HG03159 (cell line): ENCODE measurements at regions not wholly inside any gene's neighbourhood (a gene's known extent, or its start where the extent isn't known, plus 50 kb on each side); places are given as distances from the start of the nearest gene placed in this dataset.

Experiments
- ATAC-seq: cut with Tn5 transposase; IDR thresholded peaks from one replicate; pipeline ENCODE4 v1.9.1; 2021; ENCODE audit warnings: mild to moderate bottlenecking, moderate library complexity; ENCODE audit not compliant: unreplicated experiment

DNA sequence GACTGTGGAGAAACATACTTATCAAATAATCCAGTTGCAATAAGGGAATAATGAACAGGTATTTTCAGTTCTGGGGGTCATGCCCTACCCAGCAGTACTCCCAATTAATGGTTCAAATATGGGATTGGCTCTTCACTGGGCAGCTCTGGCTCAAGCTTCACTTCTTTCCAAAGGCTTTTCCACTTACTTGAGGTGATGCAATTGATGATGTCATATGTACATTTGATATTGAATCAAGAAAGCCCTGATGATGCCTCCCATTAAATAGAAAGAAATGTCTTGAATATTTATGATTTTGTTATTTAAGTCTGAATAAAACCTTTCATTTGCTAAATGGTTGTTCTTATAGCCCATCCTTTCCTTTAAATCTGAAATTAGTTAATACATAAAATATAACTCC, 789.9 kb downstream of the USP25 start:
- no peak for ATAC-seq

DNA sequence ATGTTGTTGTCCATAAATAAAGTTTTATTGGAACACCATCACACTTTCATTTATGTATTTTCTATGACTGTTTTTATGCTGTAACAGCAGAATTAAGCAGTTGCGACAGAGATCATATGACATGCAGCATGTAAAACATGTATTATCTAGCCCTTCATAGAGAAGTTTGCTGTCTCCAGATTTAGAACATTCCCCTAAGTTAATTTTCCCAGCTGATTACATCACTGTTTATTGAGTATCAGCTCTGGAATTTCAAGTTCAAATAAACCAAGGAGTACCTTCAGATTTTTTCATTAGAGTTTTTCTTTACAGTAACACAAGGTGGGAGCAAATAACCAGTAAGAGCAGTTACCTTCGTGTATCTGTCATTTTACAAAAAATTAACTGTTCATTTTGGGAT, 792.8 kb downstream of the USP25 start:
- no peak for ATAC-seq

DNA sequence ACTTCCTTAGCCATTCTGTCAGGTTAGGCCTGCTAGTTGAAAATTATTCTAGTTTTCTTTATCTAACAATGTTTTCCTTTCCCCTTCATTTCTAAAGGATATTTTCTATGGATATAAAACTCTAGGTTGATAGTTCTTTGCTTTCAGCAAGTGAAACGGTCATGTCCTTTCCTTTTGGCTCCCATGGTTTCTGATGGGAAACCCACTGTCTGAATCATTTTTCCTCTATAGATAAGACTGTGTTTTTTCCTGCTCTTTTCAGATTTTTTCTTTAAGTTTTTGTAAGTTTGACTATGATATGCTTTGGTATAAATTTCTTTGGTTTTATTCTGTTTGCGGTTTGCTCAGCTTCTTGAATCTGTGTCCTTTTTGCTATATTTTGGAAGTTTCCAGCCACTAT, 800.9 kb downstream of the USP25 start:
- no peak for ATAC-seq

GRCh38 chr21:16532840-16533239, 803.1 kb downstream of the USP25 start:
- ATAC-seq = no peak

DNA sequence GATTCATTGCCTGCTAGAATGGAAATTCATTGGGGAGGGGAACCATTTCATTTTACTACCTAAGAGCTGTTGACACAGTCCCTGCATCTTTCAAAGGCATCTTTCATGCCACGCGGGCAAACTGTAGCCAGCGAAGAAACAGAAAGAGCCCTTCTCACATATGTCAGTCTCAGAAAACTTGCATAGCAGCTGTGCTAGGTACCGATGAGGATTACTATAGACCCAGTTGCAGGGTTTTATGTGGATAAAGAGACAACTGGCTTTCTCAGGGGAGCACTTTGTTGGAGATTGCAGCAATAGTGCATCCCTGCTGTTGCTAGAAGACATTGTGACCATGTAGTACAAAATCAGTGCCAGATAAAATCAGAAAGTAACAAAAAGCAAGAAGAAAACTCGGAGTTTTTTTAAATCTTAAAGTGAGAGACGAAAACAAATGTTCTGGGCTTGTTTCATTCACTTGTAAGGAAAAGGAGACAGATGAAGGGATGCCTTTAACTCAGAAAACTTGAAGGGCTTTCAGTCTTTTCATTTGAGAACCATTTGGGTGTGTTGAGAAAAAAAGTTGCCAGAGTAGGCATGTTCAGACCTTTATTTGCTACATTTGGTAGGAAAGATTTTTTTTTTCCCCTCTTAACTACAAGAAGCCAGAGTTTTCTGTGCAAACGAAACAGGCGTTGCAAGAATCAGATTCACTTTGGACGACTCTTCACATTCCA, 804.1 kb downstream of the USP25 start:
- no peak for ATAC-seq

DNA sequence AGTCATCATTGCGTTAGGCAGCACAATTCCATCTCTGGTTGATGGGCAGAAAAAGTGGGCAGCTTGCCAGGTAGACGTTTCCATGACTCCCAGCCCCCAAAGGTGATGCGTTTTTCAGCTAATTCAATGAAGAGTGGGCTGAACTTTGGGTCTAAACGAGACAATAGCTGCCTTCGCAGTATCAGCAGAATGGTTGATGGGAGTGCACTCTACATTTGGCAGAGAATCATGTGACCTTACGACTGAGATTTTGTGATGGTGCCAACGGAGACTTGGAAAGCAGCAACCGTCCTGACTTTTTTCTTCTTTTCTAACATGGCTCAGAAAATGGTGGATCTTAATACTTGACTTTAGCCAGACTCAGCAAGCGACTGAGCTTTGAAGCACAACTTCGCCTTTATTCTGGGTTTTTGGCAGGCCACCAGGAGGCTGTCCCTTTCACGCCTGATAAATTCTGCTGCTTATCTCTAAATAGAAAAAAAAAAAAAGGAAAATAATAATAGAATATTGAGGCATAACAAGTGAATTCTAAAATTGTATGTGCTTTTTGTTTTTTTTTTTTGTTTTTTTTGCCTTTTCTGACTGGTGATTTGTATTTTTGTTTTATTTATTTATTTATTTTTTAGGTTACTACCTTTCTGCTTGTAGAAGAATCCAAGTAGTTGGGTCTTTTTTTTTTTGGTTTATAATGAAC, 804.8 kb downstream of the USP25 start:
- no peak for ATAC-seq

DNA sequence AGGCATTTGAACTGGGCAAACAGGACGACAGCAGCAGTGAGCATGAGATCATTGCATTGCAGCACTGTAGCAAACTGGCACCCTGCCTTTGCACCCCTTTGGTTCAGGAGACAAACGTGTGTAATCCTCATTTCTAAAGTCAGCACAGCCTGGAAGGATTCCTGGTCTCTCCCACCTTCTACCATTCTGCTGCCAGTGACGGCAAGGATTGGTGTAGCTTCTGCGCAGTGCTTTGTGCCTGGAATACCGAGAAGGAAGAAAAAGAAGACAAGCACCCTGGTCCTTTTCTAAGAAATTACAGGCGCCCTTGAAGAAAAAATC, 805.3 kb downstream of the USP25 start:
- ATAC-seq = no peak

GRCh38 chr21:16535626-16536025, 805.8 kb downstream of the USP25 start:
- no peak for ATAC-seq

- ATAC-seq = no peak
These were observed 806.4 kb downstream of the USP25 start for GRCh38 chr21:16536140-16536539.

- ATAC-seq = no peak
These were observed 807.1 kb downstream of the USP25 start for GRCh38 chr21:16536643-16537434.

- no peak for ATAC-seq
These were observed 807.7 kb downstream of the USP25 start for GRCh38 chr21:16537501-16537900.

- no peak for ATAC-seq
These were observed 808.6 kb downstream of the USP25 start for GRCh38 chr21:16538405-16538804.

DNA sequence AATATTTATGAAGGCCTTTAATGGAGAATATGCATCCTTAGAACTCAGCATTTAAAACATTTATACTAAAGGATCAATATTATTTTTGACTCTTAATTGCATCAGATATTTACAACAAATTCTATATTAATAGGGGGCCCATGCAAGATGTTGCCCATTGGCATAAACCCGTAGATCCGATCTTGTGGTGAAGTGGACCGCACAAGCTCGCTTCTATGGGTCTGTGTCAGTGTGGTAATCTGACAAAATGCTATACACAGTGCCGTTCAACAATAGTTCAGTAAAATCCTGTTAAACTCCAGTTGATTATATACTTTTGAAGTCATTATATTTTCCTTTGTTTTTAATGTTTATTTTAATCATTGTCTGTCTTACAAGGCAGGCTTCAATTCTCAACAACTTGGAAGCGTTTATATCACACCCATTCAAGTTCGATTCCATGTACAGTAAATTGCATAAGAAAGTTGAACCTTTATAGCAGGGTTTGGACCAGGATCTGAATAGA, 809.2 kb downstream of the USP25 start:
- ATAC-seq = no peak

DNA sequence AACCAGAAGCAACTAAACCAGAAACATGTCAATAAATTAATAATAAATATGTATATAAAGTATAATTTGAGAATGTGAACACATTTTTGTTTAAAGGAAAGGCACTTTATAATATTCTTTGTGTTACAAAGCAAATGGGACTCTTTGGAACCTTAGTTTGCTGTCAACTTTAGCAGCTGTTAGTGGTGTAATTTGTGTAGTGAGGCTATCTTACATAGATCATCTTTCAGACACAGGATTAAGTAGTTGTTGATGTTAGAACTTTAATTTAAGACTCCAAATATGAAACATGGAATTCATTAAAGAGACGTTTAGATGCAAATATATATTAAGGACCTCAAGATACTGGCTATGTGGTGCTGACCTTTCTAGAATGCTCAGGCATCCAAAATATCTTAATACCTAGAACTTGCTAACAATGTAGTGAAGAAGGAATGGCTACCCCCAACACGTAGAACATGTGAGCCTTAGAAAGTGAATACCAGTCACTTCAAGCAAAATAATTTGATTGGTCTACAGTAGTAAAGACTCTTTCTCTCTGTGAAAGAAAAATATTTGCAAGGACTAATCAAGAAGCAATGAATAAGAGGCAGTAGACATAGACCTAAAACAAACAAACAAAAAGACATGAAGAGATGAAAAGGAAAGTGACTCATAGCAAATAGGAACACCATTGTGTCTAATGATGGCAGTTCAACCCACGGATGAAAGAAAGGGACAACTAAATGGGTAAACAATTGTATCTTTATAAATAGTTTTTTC, 811.4 kb downstream of the USP25 start:
- ATAC-seq = no peak

GRCh38 chr21:16550118-16550517, 820.3 kb downstream of the USP25 start:
- no peak for ATAC-seq

GRCh38 chr21:16550917-16551741, 821.3 kb downstream of the USP25 start:
- no peak for ATAC-seq

DNA sequence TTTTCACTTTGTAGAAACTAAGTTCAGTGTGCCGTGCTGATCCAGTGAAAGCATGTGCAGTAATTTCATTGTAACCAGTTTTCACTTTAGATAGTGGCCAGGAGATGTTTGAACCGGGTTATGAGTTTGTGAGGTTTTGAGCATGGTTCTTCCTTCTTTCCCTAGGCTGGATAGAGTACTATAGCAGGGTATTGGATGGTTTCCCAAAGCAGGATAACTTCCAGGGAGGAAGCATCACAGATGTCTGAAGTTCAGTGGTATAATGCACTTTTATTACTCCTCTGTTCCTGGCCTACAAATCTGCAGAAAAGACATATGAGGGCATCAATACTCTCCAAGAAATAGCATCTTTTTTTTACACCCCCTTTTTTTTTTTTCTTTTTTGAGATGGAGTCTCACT, 823.1 kb downstream of the USP25 start:
- no peak for ATAC-seq

DNA sequence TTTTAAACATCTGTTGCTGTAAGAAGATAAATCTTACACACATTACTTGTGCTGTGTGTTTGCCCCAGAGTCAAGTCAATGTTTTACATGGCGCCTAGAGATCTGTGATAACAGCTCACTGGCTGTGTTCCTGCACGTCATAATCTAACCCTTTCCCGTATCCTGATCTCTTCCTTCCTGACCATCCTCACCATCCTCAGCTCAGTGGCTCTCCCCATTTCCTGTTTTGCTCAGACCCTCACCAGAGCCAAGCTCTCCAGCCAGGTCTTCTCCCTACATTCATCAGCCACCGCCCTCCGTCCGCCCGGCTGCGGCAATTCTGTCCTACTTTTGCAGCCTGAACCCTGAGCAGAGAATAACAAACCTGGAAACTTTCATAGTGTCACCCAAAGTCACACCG, 824.7 kb downstream of the USP25 start:
- ATAC-seq = no peak

GRCh38 chr21:16563116-16563515, 833.3 kb downstream of the USP25 start:
- ATAC-seq = no peak

- ATAC-seq = no peak
These were observed 834.0 kb downstream of the USP25 start for GRCh38 chr21:16563795-16564194.
